ENCODE measurements at regions not wholly inside any gene's neighbourhood (a gene's known extent, or its start where the extent isn't known, plus 50 kb on each side); places are given as distances from the start of the nearest gene placed in this dataset.

DNA sequence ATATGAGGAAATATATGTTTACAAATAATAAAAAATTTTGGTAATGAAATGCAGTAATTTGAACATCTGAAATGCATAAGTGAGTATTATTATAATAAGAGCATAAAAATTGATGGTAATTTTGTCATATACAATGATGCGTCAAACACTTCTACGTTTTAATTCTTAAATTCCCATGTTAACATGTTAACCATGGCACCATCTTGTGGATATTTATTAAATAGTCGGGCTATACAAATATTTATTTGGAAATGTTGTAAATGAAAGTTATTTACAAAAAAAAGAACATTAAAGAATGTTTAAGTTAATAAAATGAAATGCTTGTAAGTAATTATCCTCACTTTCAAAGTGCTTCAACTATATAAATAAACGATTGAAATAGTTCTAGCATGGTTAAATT lies 57.2 kb upstream of the C1orf185 start:
- TF ChIP-seq, protein P1, sequence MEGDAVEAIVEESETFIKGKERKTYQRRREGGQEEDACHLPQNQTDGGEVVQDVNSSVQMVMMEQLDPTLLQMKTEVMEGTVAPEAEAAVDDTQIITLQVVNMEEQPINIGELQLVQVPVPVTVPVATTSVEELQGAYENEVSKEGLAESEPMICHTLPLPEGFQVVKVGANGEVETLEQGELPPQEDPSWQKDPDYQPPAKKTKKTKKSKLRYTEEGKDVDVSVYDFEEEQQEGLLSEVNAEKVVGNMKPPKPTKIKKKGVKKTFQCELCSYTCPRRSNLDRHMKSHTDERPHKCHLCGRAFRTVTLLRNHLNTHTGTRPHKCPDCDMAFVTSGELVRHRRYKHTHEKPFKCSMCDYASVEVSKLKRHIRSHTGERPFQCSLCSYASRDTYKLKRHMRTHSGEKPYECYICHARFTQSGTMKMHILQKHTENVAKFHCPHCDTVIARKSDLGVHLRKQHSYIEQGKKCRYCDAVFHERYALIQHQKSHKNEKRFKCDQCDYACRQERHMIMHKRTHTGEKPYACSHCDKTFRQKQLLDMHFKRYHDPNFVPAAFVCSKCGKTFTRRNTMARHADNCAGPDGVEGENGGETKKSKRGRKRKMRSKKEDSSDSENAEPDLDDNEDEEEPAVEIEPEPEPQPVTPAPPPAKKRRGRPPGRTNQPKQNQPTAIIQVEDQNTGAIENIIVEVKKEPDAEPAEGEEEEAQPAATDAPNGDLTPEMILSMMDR (IDR thresholded peaks at IDR 0.05) = peak in 2 of 6 experiments; percentile 11 to 42
- no peak for TF ChIP-seq POLR2A (IDR thresholded peaks at IDR 0.05)

Data from esophagus squamous epithelium (tissue), 4 donors.